Liver (tissue), 8 donors: ENCODE measurements at regions not wholly inside any gene's neighbourhood (a gene's known extent, or its start where the extent isn't known, plus 50 kb on each side); places are given as distances from the start of the nearest gene placed in this dataset.

Experiments
- DNase-seq: peaks from one replicate; pipeline ENCODE4 v3.0.0-alpha.2; 2017; ENCODE audit warnings: low spot score
- H3K27ac ChIP-seq, 2 donors: one replicate each; pipeline ENCODE4 v1.7.0; 2013; ENCODE audit warnings: inconsistent platforms in 2 of 2, low read length in 2 of 2, control low read depth in 1 of 2, low read depth in 1 of 2, mild to moderate bottlenecking in 1 of 2
- H3K27me3 ChIP-seq, 4 donors: one replicate each; pipeline versions ENCODE4 v1.6.1 to v1.7.0; 2013; ENCODE audit warnings: low read length in 3 of 4, inconsistent platforms in 1 of 4, mild to moderate bottlenecking in 1 of 4, moderate library complexity in 1 of 4; ENCODE audit not compliant: control insufficient read depth in 4 of 4, insufficient read depth in 4 of 4
- H3K36me3 ChIP-seq, 4 donors: one replicate each; pipeline versions ENCODE4 v1.6.1 to v1.7.0; 2013; ENCODE audit warnings: low read length in 3 of 4, mild to moderate bottlenecking in 3 of 4, low read depth in 1 of 4, moderate library complexity in 1 of 4; ENCODE audit not compliant: control insufficient read depth in 4 of 4, insufficient read depth in 3 of 4
- H3K4me1 ChIP-seq, 4 donors: one replicate each; pipeline versions ENCODE4 v1.6.1 to v1.7.0; 2013; ENCODE audit warnings: low read length in 3 of 4, mild to moderate bottlenecking in 3 of 4, moderate library complexity in 1 of 4; ENCODE audit not compliant: control insufficient read depth in 4 of 4, insufficient read depth in 4 of 4
- H3K4me3 ChIP-seq, 3 donors: one replicate each; pipeline versions ENCODE4 v1.6.1 to v1.7.0; 2013; ENCODE audit warnings: low read length in 3 of 3, control low read depth in 1 of 3, low read depth in 1 of 3, mild to moderate bottlenecking in 1 of 3
- H3K9ac ChIP-seq, 2 donors: one replicate each; pipeline ENCODE4 v1.7.0; 2013; ENCODE audit warnings: low read length in 2 of 2, mild to moderate bottlenecking in 2 of 2, moderate library complexity in 2 of 2, control low read depth in 1 of 2, low read depth in 1 of 2
- H3K9me3 ChIP-seq, 4 donors: one replicate each; pipeline versions ENCODE4 v1.6.1 to v1.7.0; 2013; ENCODE audit warnings: low read length in 3 of 4; ENCODE audit not compliant: control insufficient read depth in 4 of 4
- CTCF ChIP-seq: fragments of 150-350 bp; IDR thresholded peaks from 2 replicates; pipeline ENCODE4 v1.5.1; 2017; ENCODE audit warnings: improper control_type of control experiment, low read depth, low read length; ENCODE audit not compliant: missing input control
- EGR1 ChIP-seq, 2 donors: IDR thresholded peaks; 2 replicates each; pipeline ENCODE4 v1.6.1; 2016 to 2018; ENCODE audit warnings: antibody characterized with exemption in 2 of 2, low read depth in 2 of 2
- FOXA1 ChIP-seq: IDR thresholded peaks from 2 replicates; pipeline ENCODE4 v1.6.1; 2016; ENCODE audit warnings: antibody characterized with exemption
- GABPA ChIP-seq, 2 donors: IDR thresholded peaks in 1 of 2; conservative IDR thresholded peaks in 1 of 2; 2 replicates each; pipeline ENCODE4 v1.6.1; 2016; ENCODE audit warnings: antibody characterized with exemption in 2 of 2, mild to moderate bottlenecking in 1 of 2, moderate library complexity in 1 of 2
- HNF4A ChIP-seq, 2 donors: conservative IDR thresholded peaks; 2 replicates each; pipeline ENCODE4 v1.6.1; 2016; ENCODE audit warnings: antibody characterized with exemption in 2 of 2, mild to moderate bottlenecking in 2 of 2
- HNF4G ChIP-seq: IDR thresholded peaks from 2 replicates; pipeline ENCODE4 v1.6.1; 2016; ENCODE audit warnings: antibody characterized with exemption
- JUND ChIP-seq, 2 donors: IDR thresholded peaks; 2 replicates each; pipeline ENCODE4 v1.6.1; 2016; ENCODE audit warnings: antibody characterized with exemption in 2 of 2
- NR2F2 ChIP-seq: IDR thresholded peaks from 2 replicates; pipeline ENCODE4 v1.6.1; 2016; ENCODE audit warnings: antibody characterized with exemption
- RAD21 ChIP-seq, 2 donors: IDR thresholded peaks; 2 replicates each; pipeline ENCODE4 v1.6.1; 2016; ENCODE audit warnings: antibody characterized with exemption in 2 of 2, mild to moderate bottlenecking in 2 of 2
- REST ChIP-seq: IDR thresholded peaks from 2 replicates; pipeline ENCODE4 v1.6.1; 2016; ENCODE audit warnings: antibody characterized with exemption, mild to moderate bottlenecking
- SP1 ChIP-seq: IDR thresholded peaks from 2 replicates; pipeline ENCODE4 v1.6.1; 2018; ENCODE audit warnings: antibody characterized with exemption, mild to moderate bottlenecking
- TAF1 ChIP-seq: conservative IDR thresholded peaks from 2 replicates; pipeline ENCODE4 v1.6.1; 2016; ENCODE audit warnings: antibody characterized with exemption, mild to moderate bottlenecking
- YY1 ChIP-seq: IDR thresholded peaks from 2 replicates; pipeline ENCODE4 v1.6.1; 2016; ENCODE audit warnings: antibody characterized with exemption, mild to moderate bottlenecking
- WGBS: extraction: QIAGEN DNeasy Blood & Tissue Kit; methylation state at CpG from one replicate; pipeline ENCODE4 v1.1.7; 2013; 5-methylcytosine and 5-hydroxymethylcytosine counted together
- TF ChIP-seq, protein P1 (sequence below): IDR thresholded peaks from 2 replicates; pipeline ENCODE4 v1.6.1; 2016; ENCODE audit warnings: antibody characterized with exemption
- TF ChIP-seq, protein P2 (sequence below): IDR thresholded peaks from 2 replicates; pipeline ENCODE4 v1.6.1; 2016; ENCODE audit warnings: antibody characterized with exemption
- TF ChIP-seq, protein P3 (sequence below): IDR thresholded peaks from 2 replicates; pipeline ENCODE4 v1.6.1; 2016; ENCODE audit warnings: antibody characterized with exemption
- donor health status: healthy.
- donor health status: healthy.
- donor health status: healthy.
- donor health status: healthy.
- donor health status: healthy.

- Histone ChIP-seq H3K27me3 (no peaks in the 10 kb centered on the region), H3K4me1 (no peaks in the 10 kb centered on the region), H3K9me3 (no peaks in the 10 kb centered on the region), H3K9ac (no peak overlapping the region), H3K27ac (no peak overlapping the region), H3K4me3 (no peak overlapping the region), H3K36me3 (no peaks in the 10 kb centered on the region)
- WGBS: 69% methylated on average over 2 of the region's 2 CpGs
- TF ChIP-seq REST (no peak), CTCF (no peak), GABPA (IDR thresholded peaks at IDR 0.05 in 1 of 2, conservative IDR thresholded peaks at IDR 0.05 in 1 of 2) (no peak), JUND (IDR thresholded peaks at IDR 0.05) (no peak), RAD21 (IDR thresholded peaks at IDR 0.05) (no peak), YY1 (no peak), NR2F2 (no peak), SP1 (no peak)
- TF ChIP-seq, protein P1, sequence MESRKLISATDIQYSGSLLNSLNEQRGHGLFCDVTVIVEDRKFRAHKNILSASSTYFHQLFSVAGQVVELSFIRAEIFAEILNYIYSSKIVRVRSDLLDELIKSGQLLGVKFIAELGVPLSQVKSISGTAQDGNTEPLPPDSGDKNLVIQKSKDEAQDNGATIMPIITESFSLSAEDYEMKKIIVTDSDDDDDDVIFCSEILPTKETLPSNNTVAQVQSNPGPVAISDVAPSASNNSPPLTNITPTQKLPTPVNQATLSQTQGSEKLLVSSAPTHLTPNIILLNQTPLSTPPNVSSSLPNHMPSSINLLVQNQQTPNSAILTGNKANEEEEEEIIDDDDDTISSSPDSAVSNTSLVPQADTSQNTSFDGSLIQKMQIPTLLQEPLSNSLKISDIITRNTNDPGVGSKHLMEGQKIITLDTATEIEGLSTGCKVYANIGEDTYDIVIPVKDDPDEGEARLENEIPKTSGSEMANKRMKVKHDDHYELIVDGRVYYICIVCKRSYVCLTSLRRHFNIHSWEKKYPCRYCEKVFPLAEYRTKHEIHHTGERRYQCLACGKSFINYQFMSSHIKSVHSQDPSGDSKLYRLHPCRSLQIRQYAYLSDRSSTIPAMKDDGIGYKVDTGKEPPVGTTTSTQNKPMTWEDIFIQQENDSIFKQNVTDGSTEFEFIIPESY: no peak
- TF ChIP-seq, protein P2, sequence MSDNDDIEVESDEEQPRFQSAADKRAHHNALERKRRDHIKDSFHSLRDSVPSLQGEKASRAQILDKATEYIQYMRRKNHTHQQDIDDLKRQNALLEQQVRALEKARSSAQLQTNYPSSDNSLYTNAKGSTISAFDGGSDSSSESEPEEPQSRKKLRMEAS: no peak
- TF ChIP-seq, protein P3, sequence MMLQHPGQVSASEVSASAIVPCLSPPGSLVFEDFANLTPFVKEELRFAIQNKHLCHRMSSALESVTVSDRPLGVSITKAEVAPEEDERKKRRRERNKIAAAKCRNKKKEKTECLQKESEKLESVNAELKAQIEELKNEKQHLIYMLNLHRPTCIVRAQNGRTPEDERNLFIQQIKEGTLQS: no peak
- no peak for DNase-seq
Measured at GRCh38 chr3:94179059-94179458, 116.2 kb downstream of the NSUN3 start.

GRCh38 chr3:94183551-94183950 is 120.7 kb downstream of the NSUN3 start:
- H3K4me1 ChIP-seq: no peaks in the 10 kb centered on the region
- H3K36me3 ChIP-seq: no peaks in the 10 kb centered on the region
- DNase-seq: no peak
- no peak overlapping the region for H3K9ac ChIP-seq
- H3K9me3 ChIP-seq: no peaks in the 10 kb centered on the region
- H3K27me3 ChIP-seq: peaks cover 0 to 3% (median 0%) of the 10 kb centered on the region in 4 donors
- no peak overlapping the region for H3K4me3 ChIP-seq
- H3K27ac ChIP-seq: no peak overlapping the region
- WGBS: 78% methylated on average over 6 of the region's 6 CpGs
- no peak for TF ChIP-seq HNF4G
- TF ChIP-seq NR2F2: no peak
- TF ChIP-seq, protein P1: no peak
- no peak for TF ChIP-seq FOXA1
- no peak for TF ChIP-seq RAD21 (IDR thresholded peaks at IDR 0.05)
- no peak for TF ChIP-seq HNF4A (conservative IDR thresholded peaks at IDR 0.05)
- no peak for TF ChIP-seq CTCF
- no peak for TF ChIP-seq SP1
- TF ChIP-seq, protein P2: no peak
- TF ChIP-seq EGR1 (IDR thresholded peaks at IDR 0.05; ENCODE audit: low read depth in 2 of 2): no peak
- no peak for TF ChIP-seq TAF1
- TF ChIP-seq GABPA (IDR thresholded peaks at IDR 0.05 in 1 of 2, conservative IDR thresholded peaks at IDR 0.05 in 1 of 2): no peak
- TF ChIP-seq, protein P3: no peak
